ENCODE measurements at regions not wholly inside any gene's neighbourhood (a gene's known extent, or its start where the extent isn't known, plus 50 kb on each side); places are given as distances from the start of the nearest gene placed in this dataset.

- ATAC-seq (no peak), DNase-seq (no peak)
- Histone ChIP-seq H3K4me3 (no peak overlapping the region), H3K9me3 (no peaks in the 10 kb centered on the region), H3K27me3 (ENCODE audit: insufficient read depth in 3 of 3, low read length in 2 of 3) (no peaks in the 10 kb centered on the region), H3K4me1 (peaks cover 8% of the 10 kb centered on the region), H3K27ac (no peak overlapping the region), H3K36me3 (ENCODE audit: insufficient read depth in 1 of 2, low read depth in 1 of 2) (no peaks in the 10 kb centered on the region)
- WGBS, 3 donors = 25 to 51% (median 35%) methylated on average over 1 of the region's 1 CpG
- TF ChIP-seq CTCF (IDR thresholded peaks at IDR 0.05) = no peak
- intact Hi-C loops (cut with DNase I) = no loop called here
These were observed 241.8 kb upstream of the ATP2B1 start for GRCh38 chr12:89950421-89950820.

DNA sequence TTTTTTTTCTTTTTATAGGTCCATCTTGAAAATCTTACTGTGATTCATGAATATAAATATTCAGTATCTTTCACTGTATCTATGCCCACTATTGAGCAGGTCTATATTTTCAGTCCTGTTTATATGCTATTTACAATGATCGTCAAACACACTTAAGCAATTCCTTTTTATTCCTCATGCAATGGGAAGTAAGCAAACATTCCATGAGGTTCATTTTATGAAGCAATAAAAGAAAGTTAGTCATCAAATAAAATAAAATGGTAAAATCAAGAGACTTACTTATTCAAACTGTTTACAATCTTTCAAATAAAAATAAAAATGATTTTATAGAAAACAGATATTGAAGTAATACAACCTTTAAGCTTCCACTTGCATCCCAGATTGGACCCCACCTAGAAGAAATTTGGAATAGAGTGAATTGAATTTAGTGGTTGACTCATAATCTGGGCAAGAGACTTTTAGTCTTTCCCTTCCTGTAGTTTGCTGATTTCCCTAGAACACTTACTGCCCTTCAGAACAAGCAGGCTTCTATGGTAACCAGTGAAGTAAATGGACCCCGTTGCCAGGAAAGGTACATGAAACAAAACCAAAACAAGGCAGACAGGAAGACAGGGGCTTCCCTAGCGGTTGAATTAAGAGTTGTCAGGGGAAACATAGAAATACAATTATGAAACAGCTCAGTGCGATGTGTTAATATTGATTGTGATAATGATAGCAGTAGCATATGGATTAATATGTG, 241.0 kb upstream of the ATP2B1 start:
- WGBS, 3 donors = 65 to 82% (median 70%) methylated on average over 4 of the region's 4 CpGs
- no peaks in the 10 kb centered on the region for H3K9me3 ChIP-seq
- H3K27me3 ChIP-seq (ENCODE audit: insufficient read depth in 3 of 3, low read length in 2 of 3) = no peaks in the 10 kb centered on the region
- peaks cover 8% of the 10 kb centered on the region for H3K4me1 ChIP-seq
- TF ChIP-seq CTCF (IDR thresholded peaks at IDR 0.05) = no peak
- DNase-seq (no peak), ATAC-seq (peak in 1 of 4 donors; percentile 40)
- intact Hi-C loops (cut with DNase I) = no loop called here
- no peak overlapping the region for H3K27ac ChIP-seq
- no peaks in the 10 kb centered on the region for H3K36me3 ChIP-seq (ENCODE audit: insufficient read depth in 1 of 2, low read depth in 1 of 2)
- H3K4me3 ChIP-seq = no peak overlapping the region

DNA sequence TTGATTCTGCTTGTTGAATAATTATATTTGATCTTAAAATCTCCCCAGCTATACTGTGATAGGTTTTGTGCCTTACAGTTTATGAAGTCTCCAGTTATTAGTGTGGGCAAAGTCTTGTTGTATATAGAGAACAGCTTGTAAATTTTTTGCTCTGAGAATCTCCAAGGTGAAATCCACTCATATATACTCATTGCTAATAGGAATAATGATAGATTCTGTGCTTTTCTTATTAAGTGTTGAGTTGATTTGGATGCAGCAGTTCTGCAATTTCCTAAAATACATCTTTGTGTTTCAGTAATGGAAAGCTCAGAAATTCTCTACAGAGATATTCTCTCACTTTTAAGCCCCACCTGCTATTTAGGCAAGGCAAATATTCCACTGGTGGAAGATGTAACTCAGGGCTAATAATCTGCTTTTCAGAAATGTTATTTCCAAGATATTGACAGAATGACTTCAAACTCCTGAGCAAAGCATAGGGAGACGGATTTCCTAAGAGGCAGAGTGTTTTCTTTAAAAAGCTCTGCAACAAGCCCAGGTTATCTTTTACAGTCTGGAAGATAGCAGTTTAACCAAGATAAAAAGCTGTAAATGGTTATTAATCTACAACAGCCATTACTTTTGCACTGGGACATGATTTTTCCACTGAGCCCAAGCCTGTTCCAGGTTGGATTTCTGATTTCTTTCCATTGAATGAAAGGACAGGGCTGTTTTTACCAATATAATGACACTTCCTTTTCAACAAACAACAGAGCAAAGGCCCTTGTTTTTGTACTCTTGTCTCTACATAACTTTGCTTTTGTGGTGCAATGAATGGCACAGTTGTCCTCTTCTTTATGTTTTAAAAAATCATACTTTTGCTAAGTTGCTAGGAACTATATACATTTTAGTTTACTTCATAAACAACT, 239.9 kb upstream of the ATP2B1 start:
- H3K4me3 ChIP-seq = no peak overlapping the region
- H3K27me3 ChIP-seq (ENCODE audit: insufficient read depth in 3 of 3, low read length in 2 of 3) = no peaks in the 10 kb centered on the region
- peaks cover 8% of the 10 kb centered on the region for H3K4me1 ChIP-seq
- ATAC-seq (no peak), DNase-seq (no peak)
- no peaks in the 10 kb centered on the region for H3K36me3 ChIP-seq (ENCODE audit: insufficient read depth in 1 of 2, low read depth in 1 of 2)
- H3K9me3 ChIP-seq = no peaks in the 10 kb centered on the region
- no peak overlapping the region for H3K27ac ChIP-seq
- WGBS, 3 donors = 93% methylated on average over 1 of the region's 1 CpG
- TF ChIP-seq CTCF (IDR thresholded peaks at IDR 0.05) = no peak
- intact Hi-C loops (cut with DNase I) = no loop called here

DNA sequence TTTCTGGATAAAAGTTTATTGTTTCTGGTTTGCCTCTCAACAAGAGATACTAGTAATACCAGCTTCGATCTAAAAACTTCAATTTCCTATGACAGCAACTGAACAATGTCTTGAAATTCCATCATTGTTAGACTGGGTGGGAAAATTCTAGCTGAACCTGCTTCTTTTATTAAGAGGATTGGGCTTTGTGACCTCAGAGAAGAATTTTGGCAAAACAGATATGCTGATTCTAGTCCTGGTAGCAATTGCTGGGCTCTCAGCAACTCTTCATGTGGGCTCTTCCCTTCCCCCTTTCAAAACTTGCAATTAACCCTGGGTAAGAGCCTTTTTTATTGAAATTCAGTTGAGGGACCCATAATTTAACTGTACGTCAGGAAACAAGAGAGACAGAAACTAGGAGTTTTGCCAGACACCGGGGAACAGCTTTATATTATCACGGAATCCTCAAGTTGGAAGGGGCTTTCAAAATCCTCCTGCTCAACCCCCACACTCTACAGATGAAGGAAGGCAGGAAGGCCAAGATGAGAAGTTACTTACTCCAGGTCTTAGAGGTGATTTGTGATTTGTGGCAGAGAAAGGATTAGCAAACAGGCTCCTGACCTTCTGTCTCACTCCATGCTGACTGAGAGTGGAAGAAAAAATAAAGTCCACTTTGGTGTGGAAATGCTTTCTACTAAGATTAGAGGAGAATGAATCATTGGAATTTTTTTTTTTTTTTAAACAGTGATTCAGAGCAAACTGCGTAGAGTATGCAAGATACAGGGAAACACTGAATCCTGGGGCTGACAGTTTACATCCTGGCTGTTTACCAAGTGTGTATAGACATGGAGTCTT, 239.0 kb upstream of the ATP2B1 start:
- intact Hi-C loops (cut with DNase I) = no loop called here
- 34 to 44% (median 42%) methylated on average over 5 of the region's 5 CpGs for WGBS, 3 donors
- TF ChIP-seq CTCF (IDR thresholded peaks at IDR 0.05) = no peak
- no peaks in the 10 kb centered on the region for H3K9me3 ChIP-seq
- H3K4me3 ChIP-seq = no peak overlapping the region
- peaks cover 8% of the 10 kb centered on the region for H3K4me1 ChIP-seq
- H3K36me3 ChIP-seq (ENCODE audit: insufficient read depth in 1 of 2, low read depth in 1 of 2) = no peaks in the 10 kb centered on the region
- DNase-seq (no peak), ATAC-seq (peak in 3 of 4 donors; percentile 22 to 48 (median 46))
- H3K27me3 ChIP-seq (ENCODE audit: insufficient read depth in 3 of 3, low read length in 2 of 3) = no peaks in the 10 kb centered on the region
- no peak overlapping the region for H3K27ac ChIP-seq

All from psoas muscle (tissue), 7 donors.